Pancreas (tissue), 10 donors: ENCODE measurements at regions not wholly inside any gene's neighbourhood (a gene's known extent, or its start where the extent isn't known, plus 50 kb on each side); places are given as distances from the start of the nearest gene placed in this dataset.

ENCODE experiments used
- ATAC-seq, 4 donors: fragments of 200-7000 bp; cut with Tn5 transposase; one replicate each; pipeline versions ENCODE4 v1.8.0 to v1.9.1; 2020; ENCODE audit warnings: mild to moderate bottlenecking in 4 of 4, moderate library complexity in 4 of 4
- DNase-seq, 6 donors: peaks; one replicate each; pipeline ENCODE4 v3.0.0-alpha.2; 2020
- FAIRE-seq: peaks from 2 replicates; lab custom pipeline; 2012; peaks lifted over from hg19 to GRCh38; lab: Jason Lieb, UNC
- H3K27ac ChIP-seq, 4 donors: fragments of 200-600 bp; sonication (generic); 1 replicate in 3 of 4; 2 replicates in 1 of 4; pipeline versions ENCODE4 v1.5.0 to v1.8.0; 2020
- H3K27me3 ChIP-seq, 4 donors: fragments of 200-600 bp; one replicate each; pipeline ENCODE4 v1.8.0; 2021
- H3K36me3 ChIP-seq, 3 donors: fragments of 200-600 bp; sonication (generic) in 1 of 3; one replicate each; pipeline versions ENCODE4 v1.5.0 to v1.8.0; 2020 to 2021
- H3K4me1 ChIP-seq, 3 donors: fragments of 200-600 bp; one replicate each; pipeline ENCODE4 v1.8.0; 2021
- H3K4me3 ChIP-seq, 4 donors: fragments of 200-600 bp; sonication (generic) in 2 of 4; one replicate each; pipeline versions ENCODE4 v1.5.0 to v1.8.0; 2020 to 2021
- H3K9me3 ChIP-seq, 4 donors: fragments of 200-600 bp; one replicate each; pipeline ENCODE4 v1.8.0; 2021
- WGBS, 2 donors: extraction: QIAGEN DNeasy Blood & Tissue Kit; methylation state at CpG; one replicate each; pipeline ENCODE4 v1.1.7; 2013; 5-methylcytosine and 5-hydroxymethylcytosine counted together
- intact Hi-C, 3 donors: fragments of 100-400 bp; cut with DNase I; formaldehyde crosslinking; loops; one replicate each; pipeline versions ENCODE4 v1.11.1 to v1.14.2; 2022
- TF ChIP-seq, protein P1 (sequence below), 4 donors: fragments of 200-600 bp; sonication (generic) in 3 of 4; IDR thresholded peaks; one replicate each; pipeline versions ENCODE4 v1.5.0 to v1.8.0; 2021; ENCODE audit warnings: antibody characterized with exemption in 4 of 4
- donor health status: healthy with polysubstance abuse.
- donor health status: DM: no; HTN: no; CAD: no; lungs with moderate emphysema.
- donor health status: DM: no; HTN: no; CAD: no.
- donor health status: control.
- donor health status: control.
- donor health status: Bipolar disorder and iron deficiency.
- donor health status: DM: yes; HTN: yes; CAD: no.
- donor health status: DM: no; HTN: no; CAD: no.
- donor health status: DM: no; HTN: no; CAD: no.
- donor health status: DM: yes; HTN: yes; CAD: no.

DNA sequence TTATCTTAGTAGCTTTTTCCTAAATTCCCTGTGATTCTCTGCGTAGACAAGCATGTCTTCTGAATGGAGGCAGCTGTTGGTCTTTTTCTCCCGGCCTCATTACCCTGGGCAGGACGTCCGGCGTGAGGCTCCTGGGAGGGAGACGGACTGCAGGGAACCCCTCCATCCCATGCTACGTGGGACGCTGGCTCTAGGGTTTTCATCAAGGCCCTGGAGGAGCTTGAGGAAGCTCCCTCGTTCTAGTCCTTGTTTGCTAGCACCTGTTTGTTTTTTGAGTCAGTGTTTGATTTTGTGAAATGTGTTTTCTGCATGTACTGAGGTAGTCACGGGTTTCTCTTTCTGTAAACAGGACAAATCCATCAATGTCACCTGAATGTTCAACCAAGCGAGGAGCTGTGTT is 99.3 kb upstream of the TMEM18 start:
- Histone ChIP-seq H3K4me3 (no peak overlapping the region), H3K4me1 (no peaks in the 10 kb centered on the region), H3K27ac (no peak overlapping the region), H3K36me3 (no peaks in the 10 kb centered on the region), H3K9me3 (no peaks in the 10 kb centered on the region), H3K27me3 (no peaks in the 10 kb centered on the region)
- DNase-seq: no peak
- no peak for ATAC-seq
- intact Hi-C loops: no loop called here
- 34 to 43% methylated on average over 11 of the region's 11 CpGs for WGBS, 2 donors
- TF ChIP-seq, protein P1, sequence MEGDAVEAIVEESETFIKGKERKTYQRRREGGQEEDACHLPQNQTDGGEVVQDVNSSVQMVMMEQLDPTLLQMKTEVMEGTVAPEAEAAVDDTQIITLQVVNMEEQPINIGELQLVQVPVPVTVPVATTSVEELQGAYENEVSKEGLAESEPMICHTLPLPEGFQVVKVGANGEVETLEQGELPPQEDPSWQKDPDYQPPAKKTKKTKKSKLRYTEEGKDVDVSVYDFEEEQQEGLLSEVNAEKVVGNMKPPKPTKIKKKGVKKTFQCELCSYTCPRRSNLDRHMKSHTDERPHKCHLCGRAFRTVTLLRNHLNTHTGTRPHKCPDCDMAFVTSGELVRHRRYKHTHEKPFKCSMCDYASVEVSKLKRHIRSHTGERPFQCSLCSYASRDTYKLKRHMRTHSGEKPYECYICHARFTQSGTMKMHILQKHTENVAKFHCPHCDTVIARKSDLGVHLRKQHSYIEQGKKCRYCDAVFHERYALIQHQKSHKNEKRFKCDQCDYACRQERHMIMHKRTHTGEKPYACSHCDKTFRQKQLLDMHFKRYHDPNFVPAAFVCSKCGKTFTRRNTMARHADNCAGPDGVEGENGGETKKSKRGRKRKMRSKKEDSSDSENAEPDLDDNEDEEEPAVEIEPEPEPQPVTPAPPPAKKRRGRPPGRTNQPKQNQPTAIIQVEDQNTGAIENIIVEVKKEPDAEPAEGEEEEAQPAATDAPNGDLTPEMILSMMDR (IDR thresholded peaks at IDR 0.05): no peak
- FAIRE-seq: no peak

DNA sequence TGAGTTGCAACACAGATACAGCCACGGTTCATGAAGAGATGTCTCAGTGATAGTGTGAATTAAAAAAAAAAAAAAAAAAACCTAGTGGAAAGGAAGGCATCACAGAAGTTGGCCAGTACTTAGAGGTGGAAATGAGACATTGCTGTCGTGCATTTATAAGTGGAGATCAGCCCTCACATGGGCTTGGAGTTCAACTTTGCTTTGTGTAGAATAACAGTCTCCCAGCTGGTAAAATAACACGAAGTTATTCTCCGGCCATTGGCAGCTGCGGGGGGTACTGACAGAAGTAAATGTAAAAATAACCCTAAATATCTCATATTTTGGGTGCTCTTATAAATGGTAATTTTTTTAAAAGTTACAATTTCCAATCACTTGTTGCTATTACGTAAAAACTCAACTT is 98.8 kb upstream of the TMEM18 start:
- Histone ChIP-seq H3K27ac (no peak overlapping the region), H3K36me3 (no peaks in the 10 kb centered on the region), H3K4me1 (no peaks in the 10 kb centered on the region), H3K27me3 (no peaks in the 10 kb centered on the region), H3K4me3 (no peak overlapping the region), H3K9me3 (no peaks in the 10 kb centered on the region)
- TF ChIP-seq, protein P1 (IDR thresholded peaks at IDR 0.05): no peak
- no peak for FAIRE-seq
- no peak for ATAC-seq
- intact Hi-C loops: no loop called here
- no peak for DNase-seq
- WGBS, 2 donors: 63 to 64% methylated on average over 6 of the region's 6 CpGs

DNA sequence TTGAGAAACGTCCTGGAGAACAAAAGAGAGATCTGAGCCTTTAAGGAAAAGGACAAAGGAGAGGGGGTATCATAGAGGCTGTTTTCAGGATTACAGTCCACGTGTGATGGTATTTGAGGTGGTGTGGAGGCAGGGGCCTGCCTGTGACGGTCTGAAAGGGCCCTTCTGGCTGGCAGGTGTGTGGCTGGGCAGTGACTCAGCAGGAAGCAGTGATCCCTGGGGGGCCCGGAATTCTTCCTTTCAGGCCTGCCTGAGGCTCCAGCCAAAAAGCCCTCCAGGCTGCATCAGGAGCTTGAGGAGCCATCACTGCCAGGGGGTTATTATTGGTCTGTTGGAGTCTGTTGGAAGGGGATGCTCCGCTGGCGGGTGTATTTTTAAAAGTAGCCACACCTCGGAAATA is 97.2 kb upstream of the TMEM18 start:
- FAIRE-seq (no peak), ATAC-seq (no peak), DNase-seq (no peak)
- WGBS, 2 donors: 59 to 67% methylated on average over 7 of the region's 7 CpGs
- H3K27ac ChIP-seq: no peak overlapping the region
- no peaks in the 10 kb centered on the region for H3K36me3 ChIP-seq
- no peaks in the 10 kb centered on the region for H3K9me3 ChIP-seq
- TF ChIP-seq, protein P1 (IDR thresholded peaks at IDR 0.05): no peak
- intact Hi-C loops: no loop called here
- H3K4me3 ChIP-seq: no peak overlapping the region
- H3K4me1 ChIP-seq: no peaks in the 10 kb centered on the region
- H3K27me3 ChIP-seq: no peaks in the 10 kb centered on the region

DNA sequence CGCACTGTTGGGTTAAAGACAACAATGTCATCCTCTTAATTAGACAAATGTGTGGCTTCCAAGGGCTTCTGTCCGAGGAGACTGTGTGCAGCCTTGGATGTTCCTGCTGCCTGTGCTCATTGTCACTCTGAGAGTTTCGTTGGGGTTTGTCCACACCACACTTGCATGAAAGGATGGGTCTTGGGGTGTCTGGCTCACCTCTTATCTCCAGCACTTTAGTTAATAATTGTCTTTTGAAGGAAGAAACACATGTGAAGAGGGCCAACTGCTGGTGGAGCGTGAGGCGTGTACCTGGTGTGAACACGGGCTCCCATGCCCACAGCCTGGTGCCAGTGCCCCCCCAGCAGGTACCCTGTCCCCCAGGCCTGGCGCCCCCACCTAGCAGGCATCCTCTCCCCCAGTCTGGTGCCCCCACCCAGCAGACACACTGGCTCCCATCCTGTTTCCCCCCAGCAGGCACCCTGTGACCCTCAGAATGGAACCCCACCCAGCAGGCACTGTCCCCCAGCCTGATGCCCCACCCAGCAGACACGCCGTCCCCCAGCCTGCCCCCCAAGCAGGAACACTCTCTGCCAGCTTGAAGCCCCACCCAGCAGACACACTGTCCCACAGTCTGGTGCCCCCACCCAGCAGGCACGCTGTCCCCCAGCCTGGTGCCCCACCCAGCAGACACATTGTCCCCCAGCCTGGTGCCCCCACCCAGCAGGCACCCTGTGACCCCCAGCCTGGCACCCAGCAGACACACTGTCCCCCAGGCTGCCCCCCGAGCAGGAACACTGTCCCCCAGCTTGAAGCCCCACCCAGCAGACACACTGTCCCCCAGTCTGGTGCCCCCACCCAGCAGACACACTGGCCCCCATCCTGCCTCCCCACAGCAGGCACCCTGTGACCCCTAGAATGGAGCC is 96.3 kb upstream of the TMEM18 start:
- H3K4me3 ChIP-seq: no peak overlapping the region
- TF ChIP-seq, protein P1 (IDR thresholded peaks at IDR 0.05): no peak
- 49 to 53% methylated on average over 11 of the region's 11 CpGs for WGBS, 2 donors
- DNase-seq (no peak), ATAC-seq (no peak), FAIRE-seq (no peak)
- no peak overlapping the region for H3K27ac ChIP-seq
- H3K4me1 ChIP-seq: no peaks in the 10 kb centered on the region
- H3K36me3 ChIP-seq: no peaks in the 10 kb centered on the region
- intact Hi-C loops: no loop called here
- H3K9me3 ChIP-seq: no peaks in the 10 kb centered on the region
- no peaks in the 10 kb centered on the region for H3K27me3 ChIP-seq

DNA sequence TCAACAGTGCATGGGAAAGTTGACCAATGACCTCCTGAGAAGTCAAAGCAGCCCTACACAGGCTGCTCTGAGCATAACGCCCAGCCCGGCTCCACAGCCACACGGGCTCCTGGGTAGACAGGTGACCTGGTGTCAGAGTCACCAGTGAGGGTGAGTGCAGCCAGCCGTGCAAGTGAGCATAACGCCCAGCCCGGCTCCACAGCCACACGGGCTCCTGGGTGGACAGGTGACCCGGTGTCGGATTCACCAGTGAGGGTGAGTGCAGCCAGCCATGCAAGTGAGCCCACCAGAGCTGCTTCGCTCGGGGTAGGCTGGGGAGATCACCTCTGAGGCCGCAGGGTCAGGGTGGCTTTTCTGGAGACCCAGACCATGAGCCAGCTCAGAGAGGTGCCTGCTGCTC is 94.3 kb upstream of the TMEM18 start:
- Histone ChIP-seq H3K4me1 (no peaks in the 10 kb centered on the region), H3K9me3 (no peaks in the 10 kb centered on the region), H3K27me3 (no peaks in the 10 kb centered on the region), H3K27ac (no peak overlapping the region), H3K4me3 (no peak overlapping the region), H3K36me3 (no peaks in the 10 kb centered on the region)
- intact Hi-C loops: no loop called here
- 79 to 83% methylated on average over 12 of the region's 12 CpGs for WGBS, 2 donors
- TF ChIP-seq, protein P1 (IDR thresholded peaks at IDR 0.05): no peak
- ATAC-seq (no peak), DNase-seq (no peak), FAIRE-seq (no peak)
